Stimulated activated CD8-positive, alpha-beta memory T cell treated with anti-CD3 and anti-CD28 coated beads, Interleukin-4, amount 100 ng/mL, for 4 hours (primary cell): ENCODE measurements at regions not wholly inside any gene's neighbourhood (a gene's known extent, or its start where the extent isn't known, plus 50 kb on each side); places are given as distances from the start of the nearest gene placed in this dataset.
"Not testable (repeated sequence)": the region's sequence is repeated elsewhere in the genome, so short reads cannot be mapped to it uniquely, and the experiment has no call there.

Experiments
- DNase-seq, 2 donors: peaks; one replicate each; pipeline ENCODE4 v3.0.0-alpha.2; 2020; ENCODE audit warnings: low read depth in 2 of 2, low spot score in 1 of 2

GRCh38 chr22:22756109-22756508 is 111.7 kb downstream of the GGTLC2 start:
- DNase-seq = no peak

- not testable (repeated sequence) for DNase-seq
Measured at GRCh38 chr22:22756551-22757201, 112.3 kb downstream of the GGTLC2 start.

GRCh38 chr22:22758101-22758807 is 113.8 kb downstream of the GGTLC2 start:
- not testable (repeated sequence) for DNase-seq

DNA sequence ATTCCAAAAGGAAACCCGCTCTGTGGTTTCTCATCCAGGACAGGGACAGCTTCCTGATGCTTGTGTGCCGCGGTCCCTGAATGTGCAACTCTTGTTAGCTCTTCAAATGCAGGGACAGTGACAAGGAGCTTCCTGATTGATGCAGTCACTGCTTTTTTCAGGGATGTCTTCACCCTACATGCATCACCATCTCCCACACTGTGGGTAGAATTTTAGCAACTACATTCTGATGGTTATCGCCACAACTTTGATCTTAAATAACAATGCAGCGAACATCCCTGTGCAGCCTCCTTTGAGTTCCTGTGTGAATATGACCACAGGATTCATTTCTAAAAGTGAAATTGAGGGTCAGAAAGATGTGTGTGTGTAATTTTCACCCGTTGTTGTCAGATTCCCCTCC is 115.0 kb downstream of the GGTLC2 start:
- no peak for DNase-seq

- DNase-seq = no peak
Measured at GRCh38 chr22:22759889-22760546, 115.6 kb downstream of the GGTLC2 start.

DNA sequence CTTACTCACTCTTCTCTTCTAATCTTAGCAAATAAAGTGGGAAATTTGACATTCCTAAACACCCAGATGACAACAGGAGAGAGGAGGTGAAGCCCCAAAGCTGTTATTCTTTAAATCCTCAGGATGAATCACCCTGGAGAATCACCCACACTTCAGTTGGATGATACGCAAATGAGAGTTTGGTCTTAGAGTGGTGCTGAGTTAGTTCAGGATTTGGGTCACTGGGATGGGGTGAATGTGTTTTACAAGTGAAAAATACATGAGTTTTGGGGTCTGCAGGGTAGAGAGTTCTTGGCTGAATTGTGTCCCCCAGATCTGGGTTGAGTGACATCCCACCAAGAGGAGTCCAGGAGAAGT is 117.2 kb downstream of the GGTLC2 start:
- no peak for DNase-seq

DNA sequence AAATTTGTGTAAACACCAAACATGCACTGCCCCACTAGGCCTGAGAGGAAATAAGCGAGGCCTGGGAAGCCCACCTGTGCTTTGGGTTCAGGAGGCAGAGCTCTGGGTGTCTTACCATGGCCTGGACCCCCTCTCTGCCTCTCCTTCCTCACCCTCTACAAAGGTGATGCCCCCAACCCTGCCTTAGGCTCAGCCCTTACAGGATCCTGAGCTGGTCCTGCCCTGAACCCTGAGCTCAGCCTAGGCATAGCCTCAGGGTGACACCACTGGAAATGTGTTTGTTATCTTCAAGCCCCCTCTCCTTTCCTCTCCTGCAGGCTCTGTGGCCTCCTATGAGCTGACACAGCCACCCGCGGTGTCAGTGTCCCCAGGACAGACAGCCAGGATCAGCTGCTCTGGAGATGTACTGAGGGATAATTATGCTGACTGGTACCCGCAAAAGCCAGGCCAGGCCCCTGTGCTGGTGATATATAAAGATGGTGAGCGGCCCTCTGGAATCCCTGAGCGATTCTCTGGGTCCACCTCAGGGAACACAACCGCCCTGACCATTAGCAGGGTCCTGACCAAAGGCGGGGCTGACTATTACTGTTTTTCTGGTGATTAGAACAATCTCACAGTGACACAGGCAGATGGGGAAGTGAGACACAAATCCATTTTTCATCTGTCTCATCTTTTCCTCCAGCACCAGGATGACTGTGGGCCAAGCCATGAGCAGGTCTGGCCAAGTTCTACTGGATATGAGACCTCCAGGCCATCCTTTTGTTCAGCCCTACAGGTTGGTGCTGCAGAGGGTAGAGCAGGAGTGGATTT is 117.8 kb downstream of the GGTLC2 start:
- DNase-seq = no peak

- no peak for DNase-seq
Measured at GRCh38 chr22:22763512-22763911, 119.1 kb downstream of the GGTLC2 start.

DNA sequence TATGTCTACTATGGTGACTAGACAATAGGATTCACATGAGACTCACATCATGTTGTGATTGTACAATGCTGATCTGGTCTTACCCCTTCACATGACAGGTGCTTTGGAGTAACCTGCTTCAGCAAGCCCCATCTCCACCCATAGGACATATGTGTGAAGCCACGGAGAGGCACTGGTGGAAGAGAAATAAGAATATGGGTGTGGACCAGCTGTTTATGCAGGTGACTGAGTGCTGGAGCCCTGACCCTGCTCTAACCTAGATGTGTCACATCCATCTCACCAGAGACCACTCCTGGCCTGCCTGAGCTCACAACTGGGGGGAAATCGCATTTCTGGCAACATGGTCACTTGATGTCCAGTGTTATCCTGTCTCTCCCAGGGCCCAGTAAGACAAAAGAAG is 119.7 kb downstream of the GGTLC2 start:
- DNase-seq = no peak

- no peak for DNase-seq
Measured at GRCh38 chr22:22767876-22768602, 119.6 kb upstream of the IGLL5 start.

DNA sequence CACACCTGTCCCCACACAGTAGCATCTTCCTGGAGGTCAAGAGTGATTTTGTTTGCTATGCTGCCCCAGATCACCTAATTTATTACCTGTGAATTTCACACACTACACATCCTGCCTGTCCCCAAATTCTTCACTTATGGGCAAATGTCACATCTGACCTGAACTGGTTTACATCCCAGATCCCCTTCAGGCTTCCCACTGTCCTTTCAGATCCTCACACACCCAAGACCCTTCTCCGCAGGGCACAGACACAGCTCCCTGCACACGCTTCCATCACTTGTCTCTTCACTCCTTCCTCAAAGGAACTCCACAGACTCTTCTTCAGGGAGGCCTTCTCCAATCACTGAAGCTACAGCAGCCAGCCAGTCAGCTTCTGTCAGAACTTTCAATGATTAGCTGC is 118.7 kb upstream of the IGLL5 start:
- DNase-seq = no peak

DNA sequence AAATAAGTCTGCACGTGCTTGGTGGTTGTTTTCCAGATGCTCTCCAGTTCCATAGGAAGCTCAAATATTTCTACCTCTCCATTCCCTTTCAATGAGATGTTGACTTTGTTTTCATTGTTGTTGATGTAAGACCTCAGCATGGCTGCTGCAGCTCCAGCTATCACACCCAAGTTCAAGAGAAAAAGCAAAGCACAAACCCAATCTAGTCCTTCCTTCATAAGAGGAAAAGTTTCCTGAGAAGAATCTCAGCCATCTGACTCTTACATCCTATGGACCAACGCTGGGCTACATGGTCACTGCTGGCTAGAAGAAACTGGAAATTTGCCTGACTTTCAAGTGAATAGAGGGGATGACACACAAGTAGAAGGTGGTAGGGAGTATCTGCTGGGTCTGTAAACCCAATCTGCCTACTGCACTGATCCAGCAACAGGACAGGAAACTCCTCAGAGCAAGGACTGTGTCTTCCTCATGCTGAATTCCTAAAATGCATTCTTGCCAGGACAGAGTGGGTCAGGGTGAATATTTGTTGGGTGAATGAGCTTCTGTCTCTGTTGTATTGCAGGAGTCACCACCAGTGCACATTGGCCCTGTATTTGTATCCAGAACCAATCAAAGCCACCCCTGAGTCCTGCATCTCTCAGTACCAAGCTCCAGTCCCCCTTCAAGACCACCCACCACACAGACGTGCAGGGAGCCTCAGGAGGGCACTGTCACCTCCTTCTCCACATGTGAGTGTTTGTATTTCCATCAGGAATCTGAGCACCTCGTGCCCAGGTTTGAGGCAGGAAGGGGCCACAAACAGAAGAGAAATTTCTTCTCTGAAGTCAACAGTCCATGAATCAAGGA is 118.0 kb upstream of the IGLL5 start:
- no peak for DNase-seq

GRCh38 chr22:22770280-22770871 is 117.2 kb upstream of the IGLL5 start:
- DNase-seq = no peak

DNA sequence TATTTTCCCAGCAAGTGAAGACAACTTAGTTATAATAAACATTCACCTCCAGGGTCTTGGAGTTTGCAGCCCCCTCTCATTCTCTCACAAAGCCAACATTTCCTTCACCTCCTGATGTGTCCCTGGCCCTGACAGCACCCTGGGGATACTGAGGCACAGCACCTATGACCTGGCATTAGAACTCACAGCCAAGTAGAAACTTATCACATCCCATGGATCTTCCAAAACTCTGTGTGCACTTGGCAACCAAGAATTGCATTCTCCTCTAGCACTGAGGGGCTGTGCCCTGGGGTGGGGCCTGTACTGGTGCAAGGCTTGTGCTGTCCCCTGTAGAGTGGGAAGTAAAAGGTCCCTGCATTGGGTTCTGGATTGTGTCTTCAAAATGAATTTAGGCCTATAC is 116.7 kb upstream of the IGLL5 start:
- no peak for DNase-seq

- DNase-seq = no peak
Measured at GRCh38 chr22:22771696-22772377, 115.8 kb upstream of the IGLL5 start.

DNA sequence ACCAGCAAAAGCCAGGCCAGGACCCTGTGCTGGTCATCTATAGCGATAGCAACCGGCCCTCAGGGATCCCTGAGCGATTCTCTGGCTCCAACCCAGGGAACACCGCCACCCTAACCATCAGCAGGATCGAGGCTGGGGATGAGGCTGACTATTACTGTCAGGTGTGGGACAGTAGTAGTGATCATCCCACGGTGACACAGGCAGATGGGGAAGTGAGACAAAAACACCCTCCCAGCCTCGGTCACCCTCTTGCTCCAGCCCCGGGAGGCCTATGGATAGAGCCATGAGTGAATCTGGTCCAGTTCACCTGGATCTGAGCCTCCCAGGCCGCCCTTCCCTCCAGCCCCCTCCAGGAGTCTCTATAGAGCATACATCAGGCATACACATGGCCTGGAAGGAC is 115.2 kb upstream of the IGLL5 start:
- DNase-seq = no peak

DNA sequence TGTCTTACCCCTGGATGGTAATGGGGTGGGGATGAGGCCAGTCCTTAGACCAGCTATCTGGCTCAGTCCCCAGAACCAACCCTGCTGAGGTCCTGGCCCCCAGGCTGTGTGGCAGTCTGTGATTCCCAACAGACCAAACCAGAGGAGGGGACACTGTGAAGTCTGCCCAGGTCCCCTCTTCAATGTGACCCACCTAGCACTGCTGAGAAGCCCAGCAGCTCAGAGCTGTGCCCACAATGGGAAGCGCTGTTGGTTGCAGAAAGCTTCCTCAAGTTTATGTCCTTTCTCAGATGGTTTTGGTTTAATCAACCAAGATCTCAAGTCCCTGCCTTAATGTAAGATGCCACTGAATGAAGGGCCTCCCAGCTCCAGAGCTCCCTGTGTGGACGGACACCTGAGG is 114.7 kb upstream of the IGLL5 start:
- DNase-seq = no peak

DNA sequence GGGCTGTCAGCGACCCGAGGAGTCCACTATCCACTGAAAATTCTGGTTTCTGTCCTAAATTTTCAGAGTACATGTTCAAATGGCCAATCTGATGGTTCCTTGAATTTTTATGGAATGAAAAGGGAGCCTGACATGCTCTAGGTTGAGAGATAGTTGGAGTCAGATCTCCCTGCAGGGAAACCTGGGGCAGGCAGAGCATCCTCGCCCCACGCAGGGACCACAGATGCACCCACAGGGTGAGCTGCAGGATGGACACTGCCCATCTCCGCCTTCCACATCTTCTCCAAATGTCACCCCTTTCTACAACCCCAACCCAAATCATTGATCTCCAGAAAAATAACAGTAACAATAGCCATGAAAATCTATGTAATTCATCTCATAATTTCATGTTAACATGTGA is 114.2 kb upstream of the IGLL5 start:
- no peak for DNase-seq

DNA sequence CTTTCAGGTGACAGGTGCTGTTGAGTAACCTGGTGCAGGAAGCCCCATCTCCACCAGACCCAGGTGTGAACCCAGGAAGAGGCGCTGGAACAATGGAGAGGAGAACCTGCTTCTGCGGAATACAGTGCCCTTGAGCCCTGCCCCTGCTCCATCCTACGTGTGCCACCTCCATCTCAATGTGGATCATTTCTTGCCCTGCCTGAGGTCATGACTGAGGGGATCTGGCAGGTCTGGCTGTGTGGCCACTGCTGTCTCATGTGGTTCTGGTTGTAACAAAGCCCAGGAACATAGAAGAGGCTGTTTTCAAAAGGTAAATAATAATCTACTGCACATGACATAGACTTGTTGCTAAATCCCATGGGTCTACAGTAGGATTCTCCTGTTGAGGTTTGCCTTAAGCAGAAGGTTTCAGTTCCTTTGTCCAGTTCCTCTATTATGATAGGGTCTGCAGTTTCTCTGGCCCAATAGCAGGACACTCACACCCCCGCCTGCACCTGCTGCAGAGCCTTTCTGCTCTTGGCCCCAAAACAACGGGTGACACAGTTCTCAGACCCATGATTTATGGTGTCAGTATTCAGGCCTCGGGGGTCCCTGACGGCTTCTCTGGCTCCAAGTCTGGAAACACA is 113.5 kb upstream of the IGLL5 start:
- DNase-seq = no peak
